Pancreas (tissue), 10 donors: ENCODE measurements at regions not wholly inside any gene's neighbourhood (a gene's known extent, or its start where the extent isn't known, plus 50 kb on each side); places are given as distances from the start of the nearest gene placed in this dataset.

Source experiments
- ATAC-seq, 4 donors: fragments of 200-7000 bp; cut with Tn5 transposase; one replicate each; pipeline versions ENCODE4 v1.8.0 to v1.9.1; 2020; ENCODE audit warnings: mild to moderate bottlenecking in 4 of 4, moderate library complexity in 4 of 4
- DNase-seq, 6 donors: peaks; one replicate each; pipeline ENCODE4 v3.0.0-alpha.2; 2020
- FAIRE-seq: peaks from 2 replicates; lab custom pipeline; 2012; peaks lifted over from hg19 to GRCh38; lab: Jason Lieb, UNC
- H3K27ac ChIP-seq, 4 donors: fragments of 200-600 bp; sonication (generic); 1 replicate in 3 of 4; 2 replicates in 1 of 4; pipeline versions ENCODE4 v1.5.0 to v1.8.0; 2020
- H3K27me3 ChIP-seq, 4 donors: fragments of 200-600 bp; one replicate each; pipeline ENCODE4 v1.8.0; 2021
- H3K36me3 ChIP-seq, 3 donors: fragments of 200-600 bp; sonication (generic) in 1 of 3; one replicate each; pipeline versions ENCODE4 v1.5.0 to v1.8.0; 2020 to 2021
- H3K4me1 ChIP-seq, 3 donors: fragments of 200-600 bp; one replicate each; pipeline ENCODE4 v1.8.0; 2021
- H3K4me3 ChIP-seq, 4 donors: fragments of 200-600 bp; sonication (generic) in 2 of 4; one replicate each; pipeline versions ENCODE4 v1.5.0 to v1.8.0; 2020 to 2021
- H3K9me3 ChIP-seq, 4 donors: fragments of 200-600 bp; one replicate each; pipeline ENCODE4 v1.8.0; 2021
- WGBS, 2 donors: extraction: QIAGEN DNeasy Blood & Tissue Kit; methylation state at CpG; one replicate each; pipeline ENCODE4 v1.1.7; 2013; 5-methylcytosine and 5-hydroxymethylcytosine counted together
- intact Hi-C, 3 donors: fragments of 100-400 bp; cut with DNase I; formaldehyde crosslinking; loops; one replicate each; pipeline versions ENCODE4 v1.11.1 to v1.14.2; 2022
- microRNA-seq, 2 donors: library from miRNA; unstranded; fragments of <30 nt; microRNA quantifications; one replicate each; pipeline versions ENCODE4 to v1.1.0, GENCODE V29; 2019 to 2020
- TF ChIP-seq, protein P1 (sequence below), 4 donors: fragments of 200-600 bp; sonication (generic) in 3 of 4; IDR thresholded peaks; one replicate each; pipeline versions ENCODE4 v1.5.0 to v1.8.0; 2021; ENCODE audit warnings: antibody characterized with exemption in 4 of 4
- donor health status: healthy with polysubstance abuse.
- donor health status: DM: no; HTN: no; CAD: no; lungs with moderate emphysema.
- donor health status: DM: no; HTN: no; CAD: no.
- donor health status: control.
- donor health status: control.
- donor health status: Bipolar disorder and iron deficiency.
- donor health status: DM: yes; HTN: yes; CAD: no.
- donor health status: DM: no; HTN: no; CAD: no.
- donor health status: DM: no; HTN: no; CAD: no.
- donor health status: DM: yes; HTN: yes; CAD: no.

DNA sequence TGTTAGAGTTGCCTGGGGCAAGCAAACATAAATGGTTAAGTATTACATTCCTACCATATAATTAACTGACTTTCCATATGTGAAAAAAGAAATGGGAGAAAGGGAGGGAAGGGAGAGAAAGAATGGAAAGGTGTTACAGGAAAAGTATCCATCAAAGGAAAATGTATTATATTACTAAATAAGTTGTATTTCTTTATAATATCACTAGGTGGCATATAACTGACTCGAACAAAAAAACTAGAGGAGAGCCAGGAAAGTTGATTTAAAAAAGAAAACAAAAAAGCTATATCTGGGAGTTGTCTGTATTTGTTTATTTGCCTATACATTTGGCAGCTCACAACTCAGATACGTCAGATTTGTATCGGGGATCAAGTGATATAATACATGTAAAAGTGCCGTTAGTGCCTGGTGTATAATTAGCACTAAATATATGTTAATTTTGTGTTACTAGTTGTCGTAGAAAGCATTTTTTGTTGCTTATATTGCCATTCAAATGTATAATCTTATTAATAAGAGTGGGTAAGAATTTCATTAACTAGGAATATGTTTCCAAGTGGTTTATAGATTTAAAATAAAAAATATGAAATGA lies 59.6 kb upstream of the ADAMTS19 start:
- Histone ChIP-seq H3K4me1 (no peaks in the 10 kb centered on the region), H3K36me3 (no peaks in the 10 kb centered on the region), H3K4me3 (no peak overlapping the region), H3K27me3 (no peaks in the 10 kb centered on the region), H3K27ac (no peak overlapping the region), H3K9me3 (no peaks in the 10 kb centered on the region)
- DNase-seq (no peak), FAIRE-seq (no peak), ATAC-seq (peak in 2 of 4 donors; percentile 39 to 40)
- TF ChIP-seq, protein P1, sequence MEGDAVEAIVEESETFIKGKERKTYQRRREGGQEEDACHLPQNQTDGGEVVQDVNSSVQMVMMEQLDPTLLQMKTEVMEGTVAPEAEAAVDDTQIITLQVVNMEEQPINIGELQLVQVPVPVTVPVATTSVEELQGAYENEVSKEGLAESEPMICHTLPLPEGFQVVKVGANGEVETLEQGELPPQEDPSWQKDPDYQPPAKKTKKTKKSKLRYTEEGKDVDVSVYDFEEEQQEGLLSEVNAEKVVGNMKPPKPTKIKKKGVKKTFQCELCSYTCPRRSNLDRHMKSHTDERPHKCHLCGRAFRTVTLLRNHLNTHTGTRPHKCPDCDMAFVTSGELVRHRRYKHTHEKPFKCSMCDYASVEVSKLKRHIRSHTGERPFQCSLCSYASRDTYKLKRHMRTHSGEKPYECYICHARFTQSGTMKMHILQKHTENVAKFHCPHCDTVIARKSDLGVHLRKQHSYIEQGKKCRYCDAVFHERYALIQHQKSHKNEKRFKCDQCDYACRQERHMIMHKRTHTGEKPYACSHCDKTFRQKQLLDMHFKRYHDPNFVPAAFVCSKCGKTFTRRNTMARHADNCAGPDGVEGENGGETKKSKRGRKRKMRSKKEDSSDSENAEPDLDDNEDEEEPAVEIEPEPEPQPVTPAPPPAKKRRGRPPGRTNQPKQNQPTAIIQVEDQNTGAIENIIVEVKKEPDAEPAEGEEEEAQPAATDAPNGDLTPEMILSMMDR (IDR thresholded peaks at IDR 0.05), result no peak
- intact Hi-C loops, result no loop called here
- WGBS, 2 donors, result 26% methylated on average over 5 of the region's 5 CpGs

DNA sequence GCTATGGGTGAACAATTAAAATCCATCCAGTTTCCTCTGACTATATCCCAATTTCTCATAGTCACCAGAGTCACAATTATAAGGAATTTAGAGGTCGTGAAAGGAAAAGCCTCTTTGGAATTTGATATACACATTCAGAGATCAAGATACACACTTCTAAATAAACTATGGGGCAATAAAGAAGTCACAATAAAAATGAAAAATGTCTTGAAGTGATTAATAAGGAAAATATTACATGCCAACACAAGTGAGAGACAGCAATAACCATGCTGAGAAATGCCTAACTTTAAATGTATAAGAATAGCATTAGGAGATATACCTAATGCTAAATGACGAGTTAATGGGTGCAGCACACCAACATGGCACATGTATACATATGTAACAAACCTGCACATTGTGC lies 54.9 kb upstream of the ADAMTS19 start:
- DNase-seq (no peak), FAIRE-seq (no peak), ATAC-seq (no peak)
- Histone ChIP-seq H3K36me3 (no peaks in the 10 kb centered on the region), H3K9me3 (no peaks in the 10 kb centered on the region), H3K4me1 (no peaks in the 10 kb centered on the region), H3K4me3 (no peak overlapping the region), H3K27ac (no peak overlapping the region), H3K27me3 (no peaks in the 10 kb centered on the region)
- intact Hi-C loops, result no loop called here
- TF ChIP-seq, protein P1 (IDR thresholded peaks at IDR 0.05), result no peak
- 65 to 66% methylated on average over 2 of the region's 2 CpGs for WGBS, 2 donors

DNA sequence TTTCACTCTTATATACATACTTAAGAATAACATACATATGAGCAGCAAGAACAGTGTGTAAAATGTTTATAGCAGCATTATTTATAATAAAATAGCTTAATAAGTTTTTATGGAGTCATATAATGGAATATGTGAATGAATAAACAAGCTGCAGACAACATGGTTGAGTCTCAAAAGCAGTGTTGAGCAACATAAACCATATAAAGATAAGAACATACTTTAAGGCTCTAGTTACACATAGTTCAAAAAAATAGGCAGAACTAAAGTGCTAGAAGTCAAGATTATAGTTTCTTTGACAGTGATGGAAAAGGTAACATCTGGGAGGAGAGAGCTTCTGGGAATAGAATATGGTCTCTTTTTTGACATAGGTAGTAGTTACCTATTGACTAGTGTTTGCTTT lies 53.7 kb upstream of the ADAMTS19 start:
- Histone ChIP-seq H3K27me3 (no peaks in the 10 kb centered on the region), H3K36me3 (no peaks in the 10 kb centered on the region), H3K27ac (no peak overlapping the region), H3K4me3 (no peak overlapping the region), H3K9me3 (no peaks in the 10 kb centered on the region), H3K4me1 (no peaks in the 10 kb centered on the region)
- TF ChIP-seq, protein P1 (IDR thresholded peaks at IDR 0.05), result no peak
- intact Hi-C loops, result no loop called here
- ATAC-seq, result no peak
- DNase-seq, result no peak
- no peak for FAIRE-seq

Small RNA genes in the stretch of these regions (microRNA-seq; reads per million reads assigned to microRNA genes)
- gene MIR4460, result 1.2 to 3.1 reads per million in 2 donors
